ENCODE measurements at regions not wholly inside any gene's neighbourhood (a gene's known extent, or its start where the extent isn't known, plus 50 kb on each side); places are given as distances from the start of the nearest gene placed in this dataset.

DNA sequence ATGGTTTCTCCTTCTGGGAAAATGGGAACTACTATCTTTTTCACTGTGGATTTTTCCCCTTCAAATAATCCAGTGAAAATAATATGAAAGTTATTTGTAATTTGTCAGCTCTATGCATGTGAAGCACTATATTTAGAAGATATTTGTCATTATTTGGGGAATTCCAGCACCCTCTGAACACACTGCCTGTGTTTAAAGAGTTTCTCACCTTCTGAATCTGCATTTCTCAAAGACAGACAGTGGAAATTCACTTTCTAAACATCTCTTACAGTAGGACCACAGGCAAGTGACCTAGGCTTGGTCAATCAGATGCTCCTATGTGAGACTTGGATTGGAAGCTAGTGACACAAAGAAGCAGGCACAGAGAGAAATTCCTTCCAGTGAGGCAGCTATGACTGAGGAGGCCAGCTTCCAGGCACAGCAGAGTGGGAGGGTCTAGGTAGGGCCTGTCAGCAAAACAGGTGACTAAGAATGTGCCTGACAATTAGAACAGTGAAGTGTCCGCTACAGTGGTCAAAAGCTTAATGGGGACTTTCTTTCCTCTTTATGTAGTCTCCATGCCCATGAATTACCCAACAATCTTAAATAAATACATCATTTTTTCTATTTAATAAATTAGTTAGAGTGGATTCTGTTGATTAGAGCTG, 167.2 kb downstream of the HMHB1 start:
- TF ChIP-seq, protein P1, sequence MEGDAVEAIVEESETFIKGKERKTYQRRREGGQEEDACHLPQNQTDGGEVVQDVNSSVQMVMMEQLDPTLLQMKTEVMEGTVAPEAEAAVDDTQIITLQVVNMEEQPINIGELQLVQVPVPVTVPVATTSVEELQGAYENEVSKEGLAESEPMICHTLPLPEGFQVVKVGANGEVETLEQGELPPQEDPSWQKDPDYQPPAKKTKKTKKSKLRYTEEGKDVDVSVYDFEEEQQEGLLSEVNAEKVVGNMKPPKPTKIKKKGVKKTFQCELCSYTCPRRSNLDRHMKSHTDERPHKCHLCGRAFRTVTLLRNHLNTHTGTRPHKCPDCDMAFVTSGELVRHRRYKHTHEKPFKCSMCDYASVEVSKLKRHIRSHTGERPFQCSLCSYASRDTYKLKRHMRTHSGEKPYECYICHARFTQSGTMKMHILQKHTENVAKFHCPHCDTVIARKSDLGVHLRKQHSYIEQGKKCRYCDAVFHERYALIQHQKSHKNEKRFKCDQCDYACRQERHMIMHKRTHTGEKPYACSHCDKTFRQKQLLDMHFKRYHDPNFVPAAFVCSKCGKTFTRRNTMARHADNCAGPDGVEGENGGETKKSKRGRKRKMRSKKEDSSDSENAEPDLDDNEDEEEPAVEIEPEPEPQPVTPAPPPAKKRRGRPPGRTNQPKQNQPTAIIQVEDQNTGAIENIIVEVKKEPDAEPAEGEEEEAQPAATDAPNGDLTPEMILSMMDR (IDR thresholded peaks at IDR 0.05 in 4 of 5, conservative IDR thresholded peaks at IDR 0.05 in 1 of 5), result no peak
- TF ChIP-seq POLR2A (IDR thresholded peaks at IDR 0.05), result no peak
